Coronary artery (tissue), 2 donors: ENCODE measurements at regions not wholly inside any gene's neighbourhood (a gene's known extent, or its start where the extent isn't known, plus 50 kb on each side); places are given as distances from the start of the nearest gene placed in this dataset.

ENCODE experiments used
- DNase-seq: peaks from one replicate; pipeline ENCODE4 v3.0.0-alpha.2; 2017; ENCODE audit warnings: low spot score
- H3K27ac ChIP-seq, 2 donors: fragments of 200-600 bp; sonication (generic); one replicate each; pipeline ENCODE4 v1.5.1; 2016 to 2019
- H3K4me3 ChIP-seq: fragments of 200-600 bp; sonication (generic); 2 replicates; pipeline ENCODE4 v1.5.1; 2016; ENCODE audit warnings: mild to moderate bottlenecking, moderate library complexity
- TF ChIP-seq, protein P1 (sequence below): fragments of 200-600 bp; sonication (generic); IDR thresholded peaks from one replicate; pipeline ENCODE4 v1.5.1; 2019; ENCODE audit warnings: antibody characterized with exemption

DNA sequence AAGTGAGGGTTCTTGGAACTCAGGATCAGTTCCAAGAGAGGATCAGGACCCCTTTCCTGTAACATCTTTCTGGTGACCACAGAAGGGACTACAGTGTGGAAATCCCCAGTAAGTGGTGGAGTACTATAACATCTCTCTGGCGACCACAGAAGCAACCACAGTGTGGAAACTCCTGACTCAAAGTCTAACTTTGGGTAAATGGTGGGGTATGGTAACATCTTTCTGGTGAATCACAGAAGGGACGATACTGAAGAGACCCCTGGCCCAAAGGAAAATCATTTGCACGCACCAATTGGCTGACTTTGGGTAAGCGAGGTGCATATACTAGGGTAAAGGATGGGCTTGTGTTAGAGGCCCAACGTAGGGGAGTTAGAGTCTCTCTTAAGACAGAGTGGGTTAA lies 56.3 kb upstream of the GULP1 start:
- TF ChIP-seq, protein P1, sequence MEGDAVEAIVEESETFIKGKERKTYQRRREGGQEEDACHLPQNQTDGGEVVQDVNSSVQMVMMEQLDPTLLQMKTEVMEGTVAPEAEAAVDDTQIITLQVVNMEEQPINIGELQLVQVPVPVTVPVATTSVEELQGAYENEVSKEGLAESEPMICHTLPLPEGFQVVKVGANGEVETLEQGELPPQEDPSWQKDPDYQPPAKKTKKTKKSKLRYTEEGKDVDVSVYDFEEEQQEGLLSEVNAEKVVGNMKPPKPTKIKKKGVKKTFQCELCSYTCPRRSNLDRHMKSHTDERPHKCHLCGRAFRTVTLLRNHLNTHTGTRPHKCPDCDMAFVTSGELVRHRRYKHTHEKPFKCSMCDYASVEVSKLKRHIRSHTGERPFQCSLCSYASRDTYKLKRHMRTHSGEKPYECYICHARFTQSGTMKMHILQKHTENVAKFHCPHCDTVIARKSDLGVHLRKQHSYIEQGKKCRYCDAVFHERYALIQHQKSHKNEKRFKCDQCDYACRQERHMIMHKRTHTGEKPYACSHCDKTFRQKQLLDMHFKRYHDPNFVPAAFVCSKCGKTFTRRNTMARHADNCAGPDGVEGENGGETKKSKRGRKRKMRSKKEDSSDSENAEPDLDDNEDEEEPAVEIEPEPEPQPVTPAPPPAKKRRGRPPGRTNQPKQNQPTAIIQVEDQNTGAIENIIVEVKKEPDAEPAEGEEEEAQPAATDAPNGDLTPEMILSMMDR: no peak
- Histone ChIP-seq H3K4me3 (no peak overlapping the region), H3K27ac (no peak overlapping the region)
- no peak for DNase-seq

DNA sequence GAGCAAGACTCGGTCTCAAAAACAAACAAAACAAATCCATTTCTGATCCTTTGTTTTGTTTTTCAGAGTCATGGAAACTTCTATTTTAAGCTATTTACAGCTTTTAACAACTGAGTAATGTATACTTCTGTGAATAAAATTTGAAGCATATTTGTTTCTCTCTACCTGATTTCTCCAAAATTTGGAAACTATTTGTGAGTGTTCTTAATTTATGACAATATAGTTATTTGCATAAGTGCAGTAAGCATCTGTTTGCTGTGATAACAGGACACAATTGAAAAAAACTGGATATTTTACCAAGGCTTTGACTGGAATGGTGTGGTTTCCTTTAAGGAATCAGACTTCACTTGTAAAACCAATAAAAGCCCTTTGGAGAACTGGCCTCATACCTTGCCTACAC lies 53.3 kb upstream of the GULP1 start:
- Histone ChIP-seq H3K4me3 (no peak overlapping the region), H3K27ac (no peak overlapping the region)
- TF ChIP-seq, protein P1: no peak
- no peak for DNase-seq
